PFSK-1 (cell line): ENCODE measurements at regions not wholly inside any gene's neighbourhood (a gene's known extent, or its start where the extent isn't known, plus 50 kb on each side); places are given as distances from the start of the nearest gene placed in this dataset.

Experiments used
- FOXP2 ChIP-seq: optimal IDR thresholded peaks from 2 replicates; pipeline ENCODE3; 2011; ENCODE audit warnings: borderline replicate concordance, control low read depth, inconsistent platforms; ENCODE audit not compliant: insufficient read depth; ENCODE audit errors: extremely low read length, extremely low read depth
- POLR2AphosphoS5 ChIP-seq: IDR thresholded peaks from 2 replicates; pipeline ENCODE4 v1.6.1; 2012; ENCODE audit warnings: low read depth, mild to moderate bottlenecking, control low read depth, low read length, moderate library complexity
- SIN3A ChIP-seq: IDR thresholded peaks from 2 replicates; pipeline ENCODE4 v1.6.1; 2012; ENCODE audit warnings: mild to moderate bottlenecking, low read length, moderate library complexity, borderline replicate concordance; ENCODE audit not compliant: insufficient read depth
- TAF1 ChIP-seq: IDR thresholded peaks from 2 replicates; pipeline ENCODE4 v1.6.1; 2012; ENCODE audit warnings: low read length, control low read depth, borderline replicate concordance; ENCODE audit not compliant: insufficient read depth
- TF ChIP-seq, protein P1 (sequence below), 2 experiments: IDR thresholded peaks; 2 replicates each; pipeline versions ENCODE4 v1.6.1 to v1.8.0; 2011 to 2012; ENCODE audit warnings: low read depth in 2 of 2, low read length in 2 of 2, control low read depth in 1 of 2, inconsistent platforms in 1 of 2, mild to moderate bottlenecking in 1 of 2, moderate library complexity in 1 of 2; ENCODE audit not compliant: insufficient read depth in 1 of 2

GRCh38 chr3:13141183-13141582 is 68.0 kb upstream of the IQSEC1 start:
- TF ChIP-seq, protein P1, sequence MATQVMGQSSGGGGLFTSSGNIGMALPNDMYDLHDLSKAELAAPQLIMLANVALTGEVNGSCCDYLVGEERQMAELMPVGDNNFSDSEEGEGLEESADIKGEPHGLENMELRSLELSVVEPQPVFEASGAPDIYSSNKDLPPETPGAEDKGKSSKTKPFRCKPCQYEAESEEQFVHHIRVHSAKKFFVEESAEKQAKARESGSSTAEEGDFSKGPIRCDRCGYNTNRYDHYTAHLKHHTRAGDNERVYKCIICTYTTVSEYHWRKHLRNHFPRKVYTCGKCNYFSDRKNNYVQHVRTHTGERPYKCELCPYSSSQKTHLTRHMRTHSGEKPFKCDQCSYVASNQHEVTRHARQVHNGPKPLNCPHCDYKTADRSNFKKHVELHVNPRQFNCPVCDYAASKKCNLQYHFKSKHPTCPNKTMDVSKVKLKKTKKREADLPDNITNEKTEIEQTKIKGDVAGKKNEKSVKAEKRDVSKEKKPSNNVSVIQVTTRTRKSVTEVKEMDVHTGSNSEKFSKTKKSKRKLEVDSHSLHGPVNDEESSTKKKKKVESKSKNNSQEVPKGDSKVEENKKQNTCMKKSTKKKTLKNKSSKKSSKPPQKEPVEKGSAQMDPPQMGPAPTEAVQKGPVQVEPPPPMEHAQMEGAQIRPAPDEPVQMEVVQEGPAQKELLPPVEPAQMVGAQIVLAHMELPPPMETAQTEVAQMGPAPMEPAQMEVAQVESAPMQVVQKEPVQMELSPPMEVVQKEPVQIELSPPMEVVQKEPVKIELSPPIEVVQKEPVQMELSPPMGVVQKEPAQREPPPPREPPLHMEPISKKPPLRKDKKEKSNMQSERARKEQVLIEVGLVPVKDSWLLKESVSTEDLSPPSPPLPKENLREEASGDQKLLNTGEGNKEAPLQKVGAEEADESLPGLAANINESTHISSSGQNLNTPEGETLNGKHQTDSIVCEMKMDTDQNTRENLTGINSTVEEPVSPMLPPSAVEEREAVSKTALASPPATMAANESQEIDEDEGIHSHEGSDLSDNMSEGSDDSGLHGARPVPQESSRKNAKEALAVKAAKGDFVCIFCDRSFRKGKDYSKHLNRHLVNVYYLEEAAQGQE (IDR thresholded peaks at IDR 0.05; ENCODE audit: insufficient read depth in 1 of 2, low read depth in 2 of 2, low read length in 2 of 2): no peak
- TF ChIP-seq SIN3A (no peak), POLR2AphosphoS5 (no peak), TAF1 (no peak), FOXP2 (no peak)

DNA sequence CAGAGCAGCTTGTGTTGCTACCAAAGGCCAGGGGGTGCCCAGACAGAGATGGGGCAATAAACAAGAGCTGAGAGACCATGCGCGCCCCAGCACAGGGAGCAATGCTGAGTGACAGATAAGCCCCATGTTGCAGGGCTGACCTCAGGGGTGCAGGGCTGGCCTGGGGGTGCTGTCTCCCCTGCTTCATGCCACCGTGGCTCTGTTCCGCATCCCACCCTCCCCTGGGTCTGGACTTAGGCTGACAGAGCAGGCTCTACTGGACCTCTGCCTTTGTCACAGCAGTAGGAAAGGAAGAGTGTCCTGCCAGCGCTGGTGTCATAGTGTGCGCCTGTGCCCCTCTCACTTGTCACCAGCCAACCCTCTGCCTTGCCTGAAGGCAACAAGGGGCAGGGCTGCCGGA is 67.4 kb upstream of the IQSEC1 start:
- TF ChIP-seq, protein P1 (IDR thresholded peaks at IDR 0.05; ENCODE audit: insufficient read depth in 1 of 2, low read depth in 2 of 2, low read length in 2 of 2): no peak
- TF ChIP-seq SIN3A (no peak), POLR2AphosphoS5 (no peak), FOXP2 (no peak), TAF1 (no peak)

GRCh38 chr3:13139471-13140065 is 66.3 kb upstream of the IQSEC1 start:
- TF ChIP-seq POLR2AphosphoS5 (no peak), FOXP2 (no peak), SIN3A (no peak), TAF1 (no peak)
- TF ChIP-seq, protein P1 (IDR thresholded peaks at IDR 0.05; ENCODE audit: insufficient read depth in 1 of 2, low read depth in 2 of 2, low read length in 2 of 2): no peak

DNA sequence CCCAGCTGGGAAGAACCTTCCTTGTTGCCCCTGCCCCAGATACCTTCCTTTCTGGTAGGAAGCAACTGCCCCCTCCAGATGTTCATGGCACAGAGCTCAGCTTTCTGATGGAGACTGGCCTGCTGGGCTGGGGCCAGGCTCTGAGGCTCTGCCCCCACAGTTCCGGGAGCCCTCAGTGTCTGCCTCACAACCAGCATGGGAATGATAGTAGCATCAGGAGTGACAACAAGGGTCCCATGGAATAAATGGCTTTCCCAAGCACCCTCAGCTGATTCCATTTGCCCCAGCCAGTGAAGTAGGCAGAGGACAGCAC is 65.6 kb upstream of the IQSEC1 start:
- TF ChIP-seq FOXP2 (no peak), TAF1 (no peak), SIN3A (no peak), POLR2AphosphoS5 (no peak)
- TF ChIP-seq, protein P1 (IDR thresholded peaks at IDR 0.05; ENCODE audit: insufficient read depth in 1 of 2, low read depth in 2 of 2, low read length in 2 of 2): no peak
